SU-DHL-6 (cell line): ENCODE measurements at regions not wholly inside any gene's neighbourhood (a gene's known extent, or its start where the extent isn't known, plus 50 kb on each side); places are given as distances from the start of the nearest gene placed in this dataset.

Source experiments
- EZH2phosphoT487 ChIP-seq: fragments of 200-600 bp; sonication (generic), shearing (Covaris generic); conservative IDR thresholded peaks from 2 replicates; pipeline ENCODE4 v1.6.1; 2018; ENCODE audit warnings: mild to moderate bottlenecking, antibody characterized with exemption, low read length, moderate library complexity, mixed read lengths
- TF ChIP-seq, protein P1 (sequence below): fragments of 200-600 bp; sonication (generic); IDR thresholded peaks from one replicate; pipeline ENCODE4 v1.5.1; 2017; ENCODE audit warnings: antibody characterized with exemption, mild to moderate bottlenecking, low read length, moderate library complexity; ENCODE audit not compliant: insufficient read depth, poor library complexity, severe bottlenecking

DNA sequence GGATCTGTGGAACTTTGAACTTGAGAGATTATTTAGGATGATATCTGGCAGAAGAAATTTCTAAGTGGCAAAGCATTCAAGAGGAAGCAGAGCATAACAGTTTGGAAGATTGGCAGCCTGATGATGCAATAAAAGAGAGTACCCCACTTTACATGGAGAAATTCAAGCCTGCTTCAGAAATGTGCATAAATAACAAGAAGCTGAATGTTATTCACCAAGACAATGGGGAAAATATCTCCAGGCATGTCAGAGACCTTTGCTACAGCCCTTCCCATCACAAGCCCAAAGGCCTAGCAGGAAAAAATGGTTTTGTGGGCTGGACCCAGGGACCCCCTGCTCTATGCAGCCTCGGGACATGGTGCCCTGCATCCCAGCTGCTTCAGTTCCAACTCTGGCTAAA lies 420.8 kb downstream of the DTHD1 start:
- TF ChIP-seq, protein P1, sequence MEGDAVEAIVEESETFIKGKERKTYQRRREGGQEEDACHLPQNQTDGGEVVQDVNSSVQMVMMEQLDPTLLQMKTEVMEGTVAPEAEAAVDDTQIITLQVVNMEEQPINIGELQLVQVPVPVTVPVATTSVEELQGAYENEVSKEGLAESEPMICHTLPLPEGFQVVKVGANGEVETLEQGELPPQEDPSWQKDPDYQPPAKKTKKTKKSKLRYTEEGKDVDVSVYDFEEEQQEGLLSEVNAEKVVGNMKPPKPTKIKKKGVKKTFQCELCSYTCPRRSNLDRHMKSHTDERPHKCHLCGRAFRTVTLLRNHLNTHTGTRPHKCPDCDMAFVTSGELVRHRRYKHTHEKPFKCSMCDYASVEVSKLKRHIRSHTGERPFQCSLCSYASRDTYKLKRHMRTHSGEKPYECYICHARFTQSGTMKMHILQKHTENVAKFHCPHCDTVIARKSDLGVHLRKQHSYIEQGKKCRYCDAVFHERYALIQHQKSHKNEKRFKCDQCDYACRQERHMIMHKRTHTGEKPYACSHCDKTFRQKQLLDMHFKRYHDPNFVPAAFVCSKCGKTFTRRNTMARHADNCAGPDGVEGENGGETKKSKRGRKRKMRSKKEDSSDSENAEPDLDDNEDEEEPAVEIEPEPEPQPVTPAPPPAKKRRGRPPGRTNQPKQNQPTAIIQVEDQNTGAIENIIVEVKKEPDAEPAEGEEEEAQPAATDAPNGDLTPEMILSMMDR, result no peak
- no peak for TF ChIP-seq EZH2phosphoT487
